ENCODE measurements at regions not wholly inside any gene's neighbourhood (a gene's known extent, or its start where the extent isn't known, plus 50 kb on each side); places are given as distances from the start of the nearest gene placed in this dataset.
"Not testable (repeated sequence)": the region's sequence is repeated elsewhere in the genome, so short reads cannot be mapped to it uniquely, and the experiment has no call there.

DNA sequence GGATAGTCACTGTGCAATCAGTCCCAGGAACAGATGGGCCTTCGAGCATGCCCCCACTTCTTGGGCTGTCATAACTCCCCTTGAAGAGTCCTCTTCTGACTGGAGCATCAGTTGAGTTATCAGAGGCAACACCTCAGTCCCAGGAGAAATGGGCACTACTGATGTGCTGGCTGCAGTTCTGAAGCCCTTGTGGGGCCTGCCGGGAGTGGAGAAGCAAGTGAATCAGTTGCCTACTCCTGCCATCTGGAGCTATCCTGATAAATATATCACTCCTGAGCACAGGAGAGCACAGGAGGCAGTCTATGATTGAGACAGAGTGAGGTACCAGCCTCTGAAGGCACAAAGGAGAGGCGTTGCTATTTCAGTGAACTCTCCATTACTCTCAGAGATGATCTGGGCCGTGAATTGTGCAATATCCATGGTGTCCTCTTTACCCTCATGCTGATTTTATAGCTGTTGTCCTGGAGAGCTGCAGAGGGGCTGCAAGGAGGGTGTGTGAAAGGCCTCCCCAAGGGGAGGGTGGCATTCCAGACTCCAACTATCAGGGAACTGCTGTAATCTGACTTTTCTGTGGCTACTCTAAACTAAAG, 344.2 kb upstream of the ROPN1 start:
- no peak for DNase-seq (ENCODE audit: extremely low spot score)
- Histone ChIP-seq H3K4me1 (ENCODE audit: insufficient read depth) (no peaks in the 10 kb centered on the region), H3K4me3 (ENCODE audit: low read depth, low read length) (no peak overlapping the region), H3K36me3 (ENCODE audit: insufficient read depth) (no peaks in the 10 kb centered on the region), H3K27ac (ENCODE audit: low read depth) (no peak overlapping the region)
- WGBS = 84% methylated on average over 4 of the region's 4 CpGs

DNA sequence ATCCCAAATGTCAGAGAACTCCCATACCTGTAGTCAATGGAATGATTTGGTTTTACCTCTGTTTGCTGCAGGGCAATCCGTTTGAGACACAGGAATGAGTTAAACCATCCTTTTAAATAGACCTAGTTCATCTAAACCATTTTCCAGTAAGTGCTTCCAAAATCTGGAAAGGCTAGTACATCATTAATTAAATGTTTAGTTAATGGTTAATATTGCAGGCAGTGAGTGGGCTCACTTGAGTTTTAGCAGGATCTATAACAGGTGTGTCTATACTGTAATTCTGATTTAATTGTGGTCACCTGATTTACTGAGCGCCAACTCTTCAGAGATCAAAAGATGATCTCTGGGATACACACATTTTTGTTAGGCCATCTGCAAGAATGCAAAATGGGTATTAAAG, 353.9 kb upstream of the ROPN1 start:
- WGBS = 85% methylated on average over 2 of the region's 2 CpGs
- H3K36me3 ChIP-seq (ENCODE audit: insufficient read depth) = no peaks in the 10 kb centered on the region
- no peak overlapping the region for H3K4me3 ChIP-seq (ENCODE audit: low read depth, low read length)
- DNase-seq (ENCODE audit: extremely low spot score) = no peak
- no peaks in the 10 kb centered on the region for H3K4me1 ChIP-seq (ENCODE audit: insufficient read depth)
- H3K27ac ChIP-seq (ENCODE audit: low read depth) = no peak overlapping the region

DNA sequence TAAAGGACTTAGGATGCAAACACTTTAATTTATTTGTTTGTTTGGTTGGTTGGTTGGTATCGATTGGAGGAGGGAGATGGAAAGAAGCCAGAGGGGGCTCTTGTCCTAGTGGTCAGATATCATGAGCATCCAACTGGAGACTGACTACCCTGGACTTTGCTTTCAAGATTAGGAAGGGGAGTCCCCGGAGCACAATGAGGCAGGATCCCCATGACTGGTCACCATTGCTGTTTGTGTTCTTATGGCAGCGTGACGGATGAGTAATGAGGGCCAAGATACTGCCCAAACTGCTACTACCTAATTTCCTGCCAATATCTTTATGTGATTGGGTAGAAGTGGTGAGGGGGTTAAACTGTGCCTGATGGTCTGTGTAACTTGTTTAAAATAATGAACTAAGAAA, 354.6 kb upstream of the ROPN1 start:
- Histone ChIP-seq H3K27ac (ENCODE audit: low read depth) (no peak overlapping the region), H3K4me1 (ENCODE audit: insufficient read depth) (no peaks in the 10 kb centered on the region), H3K4me3 (ENCODE audit: low read depth, low read length) (no peak overlapping the region), H3K36me3 (ENCODE audit: insufficient read depth) (no peaks in the 10 kb centered on the region)
- no peak for DNase-seq (ENCODE audit: extremely low spot score)
- 97% methylated on average over 4 of the region's 4 CpGs for WGBS

DNA sequence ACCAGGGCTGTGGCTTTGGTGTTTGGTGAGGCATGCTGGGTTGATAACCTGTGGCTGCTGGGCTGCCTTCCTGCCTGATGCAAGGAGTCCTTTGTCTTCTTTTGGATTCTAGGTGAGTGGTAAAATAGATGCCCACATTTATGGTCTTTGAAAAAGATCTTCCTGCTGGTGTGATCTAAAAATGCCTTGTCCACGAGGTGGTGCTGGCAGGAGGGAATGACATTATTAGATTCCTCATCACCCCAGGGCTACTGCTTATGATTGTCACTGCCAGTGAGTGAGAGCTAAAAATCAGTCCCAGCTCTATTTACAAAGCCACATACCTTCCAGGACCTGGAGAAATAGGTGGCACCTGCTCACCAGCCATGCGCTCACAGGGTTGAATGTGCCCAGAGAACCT, 355.5 kb upstream of the ROPN1 start:
- 78% methylated on average over 2 of the region's 2 CpGs for WGBS
- Histone ChIP-seq H3K36me3 (ENCODE audit: insufficient read depth) (no peaks in the 10 kb centered on the region), H3K27ac (ENCODE audit: low read depth) (no peak overlapping the region), H3K4me3 (ENCODE audit: low read depth, low read length) (no peak overlapping the region), H3K4me1 (ENCODE audit: insufficient read depth) (no peaks in the 10 kb centered on the region)
- no peak for DNase-seq (ENCODE audit: extremely low spot score)

DNA sequence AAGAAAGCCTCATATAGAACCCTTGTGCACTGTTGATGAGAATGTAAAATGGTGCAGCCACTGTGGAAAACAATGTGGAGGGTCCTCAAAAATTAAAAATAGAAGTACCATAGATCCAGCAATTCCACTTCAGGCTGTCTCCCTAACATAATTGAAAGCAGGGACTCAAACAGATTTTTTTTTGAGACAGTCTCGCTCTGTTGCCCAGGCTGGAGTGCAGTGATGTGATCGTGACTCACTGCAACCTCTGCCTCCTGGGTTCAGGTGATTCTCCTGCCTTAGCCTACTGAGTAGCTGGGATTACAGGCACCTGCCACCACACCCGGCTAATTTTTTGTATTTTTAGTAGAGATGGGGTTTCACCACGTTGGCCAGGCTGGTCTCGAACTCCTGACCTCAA, 356.6 kb upstream of the ROPN1 start:
- H3K27ac ChIP-seq (ENCODE audit: low read depth); H3K4me3 ChIP-seq (ENCODE audit: low read depth, low read length); H3K4me1 ChIP-seq (ENCODE audit: insufficient read depth); H3K36me3 ChIP-seq (ENCODE audit: insufficient read depth); DNase-seq (ENCODE audit: extremely low spot score): not testable (repeated sequence)
- 97% methylated on average over 5 of the region's 5 CpGs for WGBS

DNA sequence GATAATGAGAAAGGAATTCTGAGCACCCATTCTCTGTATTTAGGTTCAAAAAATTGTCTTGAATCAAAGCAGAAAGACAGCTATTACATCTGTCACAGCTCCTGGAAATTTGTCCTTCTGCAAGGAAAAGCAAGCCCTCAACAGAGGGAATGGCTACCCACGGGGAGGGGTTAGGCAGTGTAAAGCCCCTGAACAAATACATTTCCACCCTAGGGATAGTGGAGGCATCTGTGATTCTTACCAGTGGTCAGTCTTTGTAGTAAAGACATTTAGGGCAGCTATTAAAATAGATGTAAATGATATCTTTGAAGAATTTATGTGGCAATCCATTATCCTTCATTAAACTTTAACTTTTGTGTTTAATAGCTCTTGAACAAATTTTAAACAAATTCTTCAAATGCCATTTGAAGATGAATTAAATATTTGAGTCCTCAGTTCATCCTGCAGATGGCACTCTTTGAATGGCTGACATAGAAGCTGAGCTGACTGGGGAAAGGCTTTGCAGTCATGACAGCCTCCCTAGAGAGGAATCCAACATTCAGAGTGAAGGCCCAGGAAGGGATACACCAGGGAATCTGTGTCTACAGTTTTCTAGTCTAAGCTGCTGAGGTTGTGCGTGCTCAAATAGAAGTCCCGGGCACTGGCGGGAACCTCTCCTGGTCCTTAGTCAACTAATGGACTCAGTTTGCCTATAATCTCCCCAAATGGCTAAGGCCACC, 359.7 kb upstream of the ROPN1 start:
- no peaks in the 10 kb centered on the region for H3K36me3 ChIP-seq (ENCODE audit: insufficient read depth)
- H3K4me3 ChIP-seq (ENCODE audit: low read depth, low read length) = no peak overlapping the region
- WGBS = 46% methylated on average over 4 of the region's 4 CpGs
- H3K4me1 ChIP-seq (ENCODE audit: insufficient read depth) = no peaks in the 10 kb centered on the region
- peak; percentile 23 for DNase-seq (ENCODE audit: extremely low spot score)
- no peak overlapping the region for H3K27ac ChIP-seq (ENCODE audit: low read depth)

DNA sequence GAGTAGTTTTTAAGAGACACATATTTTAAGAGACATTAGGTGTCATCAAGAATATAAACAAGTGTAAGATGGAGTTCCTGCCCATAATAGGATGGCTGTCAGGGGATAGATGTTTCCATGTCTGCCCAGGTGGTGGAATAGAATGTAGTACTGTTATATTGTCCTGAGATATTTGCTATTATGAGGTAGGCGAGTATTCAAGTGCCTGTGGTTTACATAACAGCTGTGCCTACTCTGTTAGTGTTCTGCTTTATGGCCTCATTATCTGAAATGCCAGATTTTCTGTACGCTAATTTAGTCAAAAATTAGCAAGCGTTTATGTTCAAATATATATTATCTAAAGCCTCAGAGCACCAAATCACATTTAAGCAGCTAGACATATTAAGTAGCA, 360.2 kb upstream of the ROPN1 start:
- H3K4me3 ChIP-seq (ENCODE audit: low read depth, low read length) = no peak overlapping the region
- H3K36me3 ChIP-seq (ENCODE audit: insufficient read depth) = no peaks in the 10 kb centered on the region
- whole genome bisulfite sequencing = 82% methylated on average over 3 of the region's 3 CpGs
- no peaks in the 10 kb centered on the region for H3K4me1 ChIP-seq (ENCODE audit: insufficient read depth)
- no peak for DNase-seq (ENCODE audit: extremely low spot score)
- no peak overlapping the region for H3K27ac ChIP-seq (ENCODE audit: low read depth)

DNA sequence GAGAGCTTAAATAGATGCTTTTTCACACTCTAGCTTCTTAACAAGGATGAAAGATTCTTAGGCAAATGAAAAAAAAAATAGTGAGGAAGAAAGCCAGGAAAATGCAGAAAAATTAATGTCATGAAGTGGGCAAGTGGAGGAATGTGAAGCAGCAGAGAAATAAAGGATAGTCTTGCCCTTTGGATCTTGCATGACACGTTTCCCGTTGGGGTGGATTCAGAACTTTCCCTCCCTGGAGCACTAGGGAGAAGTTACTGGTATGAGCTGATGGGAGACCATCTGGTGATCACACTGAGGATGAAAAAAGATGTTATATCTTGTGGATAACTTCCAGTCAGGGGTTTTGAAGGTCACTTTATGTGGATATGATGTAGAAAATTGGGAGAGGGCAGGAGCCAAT, 361.8 kb upstream of the ROPN1 start:
- WGBS = 91% methylated on average over 2 of the region's 2 CpGs
- no peak overlapping the region for H3K4me3 ChIP-seq (ENCODE audit: low read depth, low read length)
- no peak overlapping the region for H3K27ac ChIP-seq (ENCODE audit: low read depth)
- H3K36me3 ChIP-seq (ENCODE audit: insufficient read depth) = no peaks in the 10 kb centered on the region
- no peak for DNase-seq (ENCODE audit: extremely low spot score)
- no peaks in the 10 kb centered on the region for H3K4me1 ChIP-seq (ENCODE audit: insufficient read depth)

DNA sequence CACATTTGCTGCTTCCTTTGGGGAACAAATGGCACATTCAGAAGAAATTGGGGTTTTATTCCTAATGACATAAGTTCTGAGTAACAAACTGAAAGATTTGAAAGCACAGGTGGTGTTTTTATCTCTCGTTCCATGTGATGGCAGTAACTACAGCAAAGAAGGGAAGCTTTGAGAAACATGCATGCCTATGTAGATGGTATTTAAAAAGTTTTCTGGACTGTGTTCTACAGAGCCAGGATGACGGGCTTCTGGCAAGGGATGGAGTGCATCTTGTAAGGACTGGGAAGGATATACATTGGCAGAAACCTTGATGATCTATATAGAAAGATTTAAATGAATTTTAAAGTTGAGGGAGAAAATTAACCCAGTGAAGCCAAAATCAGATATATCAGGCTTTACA, 362.2 kb upstream of the ROPN1 start:
- DNase-seq (ENCODE audit: extremely low spot score) = no peak
- WGBS = 81% methylated on average over 2 of the region's 2 CpGs
- H3K4me3 ChIP-seq (ENCODE audit: low read depth, low read length) = no peak overlapping the region
- no peak overlapping the region for H3K27ac ChIP-seq (ENCODE audit: low read depth)
- H3K36me3 ChIP-seq (ENCODE audit: insufficient read depth) = no peaks in the 10 kb centered on the region
- no peaks in the 10 kb centered on the region for H3K4me1 ChIP-seq (ENCODE audit: insufficient read depth)

DNA sequence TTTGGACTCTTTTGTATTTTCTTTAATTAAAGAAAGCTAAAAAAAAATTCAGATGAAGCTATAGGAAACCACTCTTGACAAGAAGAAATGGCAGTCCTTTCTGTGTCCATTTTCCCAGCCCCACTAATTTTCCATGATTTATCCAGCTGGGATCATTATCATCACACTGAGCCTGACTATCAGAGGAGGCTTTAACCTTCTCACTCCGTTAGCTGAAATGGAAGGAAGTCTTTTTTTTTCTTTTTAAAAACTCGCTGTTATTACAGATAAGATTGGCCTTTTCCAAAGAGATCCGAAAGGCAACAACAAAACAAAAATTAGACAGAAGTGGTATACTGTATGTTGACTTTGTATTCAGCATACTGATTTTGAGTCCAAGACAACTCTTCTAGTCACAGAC, 366.2 kb upstream of the ROPN1 start:
- no peak overlapping the region for H3K27ac ChIP-seq (ENCODE audit: low read depth)
- H3K4me3 ChIP-seq (ENCODE audit: low read depth, low read length) = no peak overlapping the region
- WGBS = 94% methylated on average over 3 of the region's 3 CpGs
- DNase-seq (ENCODE audit: extremely low spot score) = no peak
- no peaks in the 10 kb centered on the region for H3K36me3 ChIP-seq (ENCODE audit: insufficient read depth)
- no peaks in the 10 kb centered on the region for H3K4me1 ChIP-seq (ENCODE audit: insufficient read depth)

DNA sequence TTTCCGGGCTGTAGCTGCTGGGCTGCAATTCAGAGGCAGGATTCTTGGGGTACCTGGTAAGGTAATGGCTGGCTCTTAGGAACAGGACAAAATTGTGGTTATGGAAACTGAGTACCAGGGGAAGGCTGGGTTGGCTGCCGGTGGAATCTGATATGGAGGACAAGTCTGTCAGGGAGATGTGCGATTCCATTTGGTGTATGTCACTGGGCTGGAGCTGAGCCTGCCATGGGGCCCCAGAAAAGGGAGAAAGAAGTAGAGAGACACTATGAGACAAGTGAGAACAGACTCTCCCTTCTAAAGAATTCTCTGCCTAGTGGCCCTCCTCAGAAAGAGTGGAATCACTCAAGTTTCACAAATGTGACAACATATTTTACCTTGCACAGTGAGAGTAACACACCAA, 368.2 kb upstream of the ROPN1 start:
- Histone ChIP-seq H3K27ac (ENCODE audit: low read depth) (no peak overlapping the region), H3K4me1 (ENCODE audit: insufficient read depth) (no peaks in the 10 kb centered on the region), H3K4me3 (ENCODE audit: low read depth, low read length) (no peak overlapping the region), H3K36me3 (ENCODE audit: insufficient read depth) (no peaks in the 10 kb centered on the region)
- DNase-seq (ENCODE audit: extremely low spot score) = peak; percentile 29
- 68% methylated on average over 3 of the region's 3 CpGs for WGBS

DNA sequence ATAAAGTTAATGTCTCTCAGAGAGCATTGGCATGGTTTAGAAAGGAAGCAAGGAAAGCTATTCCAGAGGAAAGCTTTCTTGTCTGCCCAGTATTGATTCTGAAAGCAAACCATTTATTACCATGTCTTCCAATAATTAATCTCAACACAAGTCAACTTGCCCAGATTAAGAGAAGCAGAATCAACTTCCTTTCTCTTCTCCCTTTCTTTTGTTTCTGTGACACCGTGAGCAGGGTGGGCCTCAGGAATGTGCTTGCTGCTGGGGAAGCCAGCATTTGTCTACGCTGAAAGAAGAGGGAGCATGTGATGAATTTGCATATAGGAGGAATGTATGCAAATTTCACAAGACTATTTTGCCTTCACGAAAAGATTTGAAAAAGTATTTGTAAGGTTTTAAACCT, 368.6 kb upstream of the ROPN1 start:
- H3K4me1 ChIP-seq (ENCODE audit: insufficient read depth) = no peaks in the 10 kb centered on the region
- no peak for DNase-seq (ENCODE audit: extremely low spot score)
- no peak overlapping the region for H3K4me3 ChIP-seq (ENCODE audit: low read depth, low read length)
- no peaks in the 10 kb centered on the region for H3K36me3 ChIP-seq (ENCODE audit: insufficient read depth)
- WGBS = 70% methylated on average over 3 of the region's 3 CpGs
- H3K27ac ChIP-seq (ENCODE audit: low read depth) = no peak overlapping the region

DNA sequence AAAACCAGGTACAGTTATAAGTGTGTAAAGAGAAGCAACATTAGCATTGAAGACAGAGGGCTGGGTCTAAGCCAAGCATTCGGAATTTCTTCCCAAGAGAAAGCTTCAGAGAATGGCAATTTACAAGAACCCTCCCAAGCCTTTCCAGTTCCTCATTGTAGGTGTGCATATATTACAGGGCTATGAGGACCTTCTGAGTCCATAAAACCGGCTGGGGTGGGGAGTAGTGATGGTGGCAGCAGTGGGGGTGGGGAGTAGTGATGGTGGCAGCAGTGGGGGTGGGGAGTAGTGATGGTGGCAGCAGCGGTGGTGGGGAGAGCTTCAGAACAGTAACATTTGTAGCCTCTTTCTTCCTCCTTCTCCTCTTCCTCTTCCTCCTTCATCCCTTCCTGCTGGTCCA, 368.7 kb upstream of the UMPS start:
- no peak for DNase-seq (ENCODE audit: extremely low spot score)
- H3K4me1 ChIP-seq (ENCODE audit: insufficient read depth) = no peaks in the 10 kb centered on the region
- no peak overlapping the region for H3K27ac ChIP-seq (ENCODE audit: low read depth)
- no peak overlapping the region for H3K4me3 ChIP-seq (ENCODE audit: low read depth, low read length)
- no peaks in the 10 kb centered on the region for H3K36me3 ChIP-seq (ENCODE audit: insufficient read depth)
- WGBS = 88% methylated on average over 3 of the region's 3 CpGs

DNA sequence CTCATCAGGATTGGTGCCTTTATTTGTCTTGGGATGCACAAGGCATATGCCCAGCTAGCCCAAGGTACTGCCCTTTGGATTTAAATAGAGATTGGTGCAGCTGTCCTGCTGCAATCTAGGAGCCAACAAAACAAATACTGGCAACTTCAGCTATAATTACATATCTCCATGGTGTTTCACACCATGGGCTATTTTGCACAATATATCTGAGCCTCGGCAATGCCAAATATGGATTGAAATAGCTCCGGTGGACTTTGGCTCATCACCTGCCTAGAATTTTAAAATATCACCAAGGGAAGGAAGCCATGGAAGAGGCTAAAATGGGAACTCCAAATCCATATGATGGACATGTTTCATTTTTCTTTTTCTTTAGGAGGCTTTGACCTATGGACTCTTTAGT, 367.8 kb upstream of the UMPS start:
- Histone ChIP-seq H3K4me1 (ENCODE audit: insufficient read depth) (no peaks in the 10 kb centered on the region), H3K27ac (ENCODE audit: low read depth) (no peak overlapping the region), H3K36me3 (ENCODE audit: insufficient read depth) (no peaks in the 10 kb centered on the region), H3K4me3 (ENCODE audit: low read depth, low read length) (no peak overlapping the region)
- 93% methylated on average over 2 of the region's 2 CpGs for WGBS
- no peak for DNase-seq (ENCODE audit: extremely low spot score)

DNA sequence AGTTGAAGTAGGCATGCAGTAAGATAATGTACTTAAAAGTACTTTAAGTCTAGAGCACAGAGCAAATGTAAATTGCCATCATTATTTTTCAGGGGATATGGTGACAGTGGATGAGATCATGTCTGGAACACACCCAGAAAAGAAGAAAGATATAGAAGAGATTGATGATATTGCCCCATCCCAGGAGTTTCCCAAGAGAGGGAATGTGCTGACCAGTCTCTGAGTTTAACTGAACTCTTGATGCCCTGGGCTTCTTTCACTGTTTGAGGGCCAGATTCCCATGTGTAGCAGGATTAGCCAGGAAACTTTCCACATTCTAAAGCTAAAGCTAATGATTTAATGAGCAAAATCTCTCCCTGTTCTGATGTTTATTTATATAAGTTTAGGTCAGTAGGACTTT, 366.8 kb upstream of the UMPS start:
- no peaks in the 10 kb centered on the region for H3K36me3 ChIP-seq (ENCODE audit: insufficient read depth)
- no peak overlapping the region for H3K27ac ChIP-seq (ENCODE audit: low read depth)
- H3K4me1 ChIP-seq (ENCODE audit: insufficient read depth) = no peaks in the 10 kb centered on the region
- DNase-seq (ENCODE audit: extremely low spot score) = peak; percentile 42
- no peak overlapping the region for H3K4me3 ChIP-seq (ENCODE audit: low read depth, low read length)

Data from urinary bladder (tissue), 3 donors.